Bronchial epithelial cell (primary cell): ENCODE measurements at regions not wholly inside any gene's neighbourhood (a gene's known extent, or its start where the extent isn't known, plus 50 kb on each side); places are given as distances from the start of the nearest gene placed in this dataset.

ENCODE experiments used
- DNase-seq: peaks from one replicate; pipeline ENCODE4 v3.0.0-alpha.2; 2010; ENCODE audit warnings: low read depth
- FAIRE-seq: peaks from 2 replicates; lab custom pipeline; 2011; peaks lifted over from hg19 to GRCh38; lab: Jason Lieb, UNC
- H3K27me3 ChIP-seq: 2 replicates; pipeline ENCODE4 v1.5.1; 2011; ENCODE audit warnings: low read length; ENCODE audit not compliant: control insufficient read depth, insufficient read depth
- H3K36me3 ChIP-seq: 2 replicates; pipeline ENCODE4 v1.5.1; 2011; ENCODE audit warnings: low read length; ENCODE audit not compliant: control insufficient read depth, insufficient read depth
- H3K4me3 ChIP-seq: 2 replicates; pipeline ENCODE4 v1.5.1; 2011; ENCODE audit warnings: mild to moderate bottlenecking, low read depth, low read length, control low read depth
- TF ChIP-seq, protein P1 (sequence below): IDR thresholded peaks from 2 replicates; pipeline ENCODE4 v1.5.1; 2011; ENCODE audit warnings: mild to moderate bottlenecking, moderate library complexity, low read length, control low read depth, inconsistent platforms; ENCODE audit not compliant: insufficient read depth, severe bottlenecking

- DNase-seq (peak; percentile 1), FAIRE-seq (no peak)
- no peaks in the 10 kb centered on the region for H3K36me3 ChIP-seq
- no peaks in the 10 kb centered on the region for H3K27me3 ChIP-seq
- TF ChIP-seq, protein P1, sequence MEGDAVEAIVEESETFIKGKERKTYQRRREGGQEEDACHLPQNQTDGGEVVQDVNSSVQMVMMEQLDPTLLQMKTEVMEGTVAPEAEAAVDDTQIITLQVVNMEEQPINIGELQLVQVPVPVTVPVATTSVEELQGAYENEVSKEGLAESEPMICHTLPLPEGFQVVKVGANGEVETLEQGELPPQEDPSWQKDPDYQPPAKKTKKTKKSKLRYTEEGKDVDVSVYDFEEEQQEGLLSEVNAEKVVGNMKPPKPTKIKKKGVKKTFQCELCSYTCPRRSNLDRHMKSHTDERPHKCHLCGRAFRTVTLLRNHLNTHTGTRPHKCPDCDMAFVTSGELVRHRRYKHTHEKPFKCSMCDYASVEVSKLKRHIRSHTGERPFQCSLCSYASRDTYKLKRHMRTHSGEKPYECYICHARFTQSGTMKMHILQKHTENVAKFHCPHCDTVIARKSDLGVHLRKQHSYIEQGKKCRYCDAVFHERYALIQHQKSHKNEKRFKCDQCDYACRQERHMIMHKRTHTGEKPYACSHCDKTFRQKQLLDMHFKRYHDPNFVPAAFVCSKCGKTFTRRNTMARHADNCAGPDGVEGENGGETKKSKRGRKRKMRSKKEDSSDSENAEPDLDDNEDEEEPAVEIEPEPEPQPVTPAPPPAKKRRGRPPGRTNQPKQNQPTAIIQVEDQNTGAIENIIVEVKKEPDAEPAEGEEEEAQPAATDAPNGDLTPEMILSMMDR: no peak
- H3K4me3 ChIP-seq: no peak overlapping the region
These were observed 577.4 kb upstream of the GCFC2 start for GRCh38 chr2:76288146-76288545.

DNA sequence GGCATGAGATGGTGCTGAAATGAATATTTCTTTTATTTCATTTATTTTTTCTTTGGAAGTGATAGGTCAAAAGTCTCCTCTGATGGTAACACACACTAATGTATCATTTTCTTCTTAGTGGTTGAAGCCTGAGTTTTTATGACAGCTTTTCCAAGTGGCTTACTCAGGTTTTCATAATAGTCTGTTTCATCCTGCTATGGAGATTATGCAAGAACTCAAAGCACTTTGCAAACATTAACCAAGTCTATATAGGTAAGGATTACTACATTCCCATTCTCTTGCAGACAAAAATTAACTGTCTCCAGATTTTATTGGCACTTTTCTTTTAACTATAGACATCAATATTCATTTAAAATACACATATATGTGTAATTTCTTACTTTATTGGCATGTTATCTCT, 572.6 kb upstream of the GCFC2 start:
- no peaks in the 10 kb centered on the region for H3K36me3 ChIP-seq
- TF ChIP-seq, protein P1: no peak
- FAIRE-seq (no peak), DNase-seq (peak; percentile 27)
- H3K4me3 ChIP-seq: no peak overlapping the region
- H3K27me3 ChIP-seq: no peaks in the 10 kb centered on the region

- no peak overlapping the region for H3K4me3 ChIP-seq
- FAIRE-seq (no peak), DNase-seq (no peak)
- TF ChIP-seq, protein P1: no peak
- no peaks in the 10 kb centered on the region for H3K36me3 ChIP-seq
- H3K27me3 ChIP-seq: no peaks in the 10 kb centered on the region
These were observed 570.6 kb upstream of the GCFC2 start for GRCh38 chr2:76281156-76281841.

DNA sequence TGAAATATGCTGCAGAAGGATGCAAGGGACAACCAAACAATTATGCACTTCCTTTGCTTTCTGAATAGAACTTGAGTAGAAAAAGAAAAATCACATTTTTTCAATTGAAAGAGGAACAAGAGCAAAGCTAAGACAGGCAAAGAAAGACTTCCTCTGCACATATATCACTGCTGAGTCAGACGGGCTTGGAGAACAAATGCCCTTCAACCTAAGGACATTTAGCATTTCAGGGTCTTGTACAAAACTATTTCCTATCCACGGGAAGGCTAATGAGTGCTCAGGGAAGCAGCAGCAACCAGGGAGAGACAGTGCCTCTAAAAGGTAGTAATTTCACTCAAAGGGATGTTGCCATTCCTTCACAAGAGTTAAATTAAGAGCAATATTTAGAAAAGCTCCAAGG, 570.0 kb upstream of the GCFC2 start:
- DNase-seq: no peak
- Histone ChIP-seq H3K27me3 (no peaks in the 10 kb centered on the region), H3K36me3 (no peaks in the 10 kb centered on the region), H3K4me3 (no peak overlapping the region)
- no peak for FAIRE-seq
- TF ChIP-seq, protein P1: no peak

- H3K4me3 ChIP-seq: no peak overlapping the region
- DNase-seq (no peak), FAIRE-seq (no peak)
- H3K27me3 ChIP-seq: no peaks in the 10 kb centered on the region
- TF ChIP-seq, protein P1: no peak
- no peaks in the 10 kb centered on the region for H3K36me3 ChIP-seq
These were observed 568.4 kb upstream of the GCFC2 start for GRCh38 chr2:76279142-76279541.

DNA sequence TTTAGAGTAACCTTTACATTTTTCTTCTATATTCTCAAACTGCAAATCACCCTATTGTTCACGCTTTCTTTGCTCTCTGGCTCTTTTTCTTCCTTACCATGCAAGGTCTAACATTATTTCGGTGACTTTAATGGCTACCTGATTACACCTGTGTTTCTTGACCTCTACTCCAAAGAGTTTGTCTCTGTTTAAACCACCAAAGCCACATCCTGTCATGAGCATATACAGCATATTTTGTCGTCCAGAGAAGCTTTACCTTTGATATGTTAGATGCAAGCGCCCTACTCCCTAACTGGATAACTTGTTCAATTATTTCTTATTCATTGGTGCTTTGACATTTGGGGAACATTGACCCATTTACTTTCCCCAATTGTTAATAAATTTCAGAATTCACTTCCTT, 565.1 kb upstream of the GCFC2 start:
- H3K27me3 ChIP-seq: no peaks in the 10 kb centered on the region
- DNase-seq (no peak), FAIRE-seq (no peak)
- no peaks in the 10 kb centered on the region for H3K36me3 ChIP-seq
- TF ChIP-seq, protein P1: no peak
- no peak overlapping the region for H3K4me3 ChIP-seq
